ENCODE measurements at regions not wholly inside any gene's neighbourhood (a gene's known extent, or its start where the extent isn't known, plus 50 kb on each side); places are given as distances from the start of the nearest gene placed in this dataset.

GRCh38 chr7:11952972-11953371, 121.0 kb upstream of the THSD7A start:
- TF ChIP-seq TAF1 (IDR thresholded peaks at IDR 0.05; ENCODE audit: low read depth) = no peak
- no peak for TF ChIP-seq CTCF (IDR thresholded peaks at IDR 0.05; ENCODE audit: poor library complexity, severe bottlenecking)
- no peak for TF ChIP-seq POLR2AphosphoS5 (IDR thresholded peaks at IDR 0.05)
- TF ChIP-seq EP300 (conservative IDR thresholded peaks at IDR 0.05; ENCODE audit: poor library complexity, severe bottlenecking) = no peak
- TF ChIP-seq SMC3 (conservative IDR thresholded peaks at IDR 0.05; ENCODE audit: poor library complexity) = no peak
- no peak for TF ChIP-seq RAD21 (conservative IDR thresholded peaks at IDR 0.05)
